HFF-Myc (cell line): ENCODE measurements at regions not wholly inside any gene's neighbourhood (a gene's known extent, or its start where the extent isn't known, plus 50 kb on each side); places are given as distances from the start of the nearest gene placed in this dataset.

Source experiments
- DNase-seq: peaks from one replicate; pipeline ENCODE4 v3.0.0-alpha.2; 2011; ENCODE audit warnings: low read depth; ENCODE audit errors: extremely low read depth
- H3K4me3 ChIP-seq: replicated peaks from 2 replicates; pipeline ENCODE4 v1.5.1; 2011; ENCODE audit warnings: low read depth, mild to moderate bottlenecking, control low read depth, low read length
- TF ChIP-seq, protein P1 (sequence below): IDR thresholded peaks from 2 replicates; pipeline ENCODE4 v1.5.1; 2012; ENCODE audit warnings: mild to moderate bottlenecking, low read depth, low read length, control low read depth; ENCODE audit errors: missing control alignments

DNA sequence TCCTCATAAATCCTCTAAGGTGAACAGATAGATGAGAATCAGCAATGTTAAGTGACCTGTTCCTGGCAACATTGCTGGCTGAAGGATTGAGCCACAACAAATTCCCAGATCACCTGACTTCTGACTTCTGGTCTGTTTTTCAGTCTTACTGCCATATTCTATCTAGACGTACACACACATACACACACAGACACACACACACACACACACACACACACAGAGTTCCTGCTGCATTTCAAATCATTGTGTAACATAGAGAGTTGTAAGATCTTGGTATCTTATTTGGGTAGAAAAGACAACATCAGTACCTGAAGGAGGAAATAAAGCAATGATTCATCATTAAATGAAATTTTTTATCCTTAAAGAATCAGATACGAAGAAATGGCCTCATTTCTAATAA is 342.6 kb downstream of the MFSD1 start:
- no peak for DNase-seq
- TF ChIP-seq, protein P1, sequence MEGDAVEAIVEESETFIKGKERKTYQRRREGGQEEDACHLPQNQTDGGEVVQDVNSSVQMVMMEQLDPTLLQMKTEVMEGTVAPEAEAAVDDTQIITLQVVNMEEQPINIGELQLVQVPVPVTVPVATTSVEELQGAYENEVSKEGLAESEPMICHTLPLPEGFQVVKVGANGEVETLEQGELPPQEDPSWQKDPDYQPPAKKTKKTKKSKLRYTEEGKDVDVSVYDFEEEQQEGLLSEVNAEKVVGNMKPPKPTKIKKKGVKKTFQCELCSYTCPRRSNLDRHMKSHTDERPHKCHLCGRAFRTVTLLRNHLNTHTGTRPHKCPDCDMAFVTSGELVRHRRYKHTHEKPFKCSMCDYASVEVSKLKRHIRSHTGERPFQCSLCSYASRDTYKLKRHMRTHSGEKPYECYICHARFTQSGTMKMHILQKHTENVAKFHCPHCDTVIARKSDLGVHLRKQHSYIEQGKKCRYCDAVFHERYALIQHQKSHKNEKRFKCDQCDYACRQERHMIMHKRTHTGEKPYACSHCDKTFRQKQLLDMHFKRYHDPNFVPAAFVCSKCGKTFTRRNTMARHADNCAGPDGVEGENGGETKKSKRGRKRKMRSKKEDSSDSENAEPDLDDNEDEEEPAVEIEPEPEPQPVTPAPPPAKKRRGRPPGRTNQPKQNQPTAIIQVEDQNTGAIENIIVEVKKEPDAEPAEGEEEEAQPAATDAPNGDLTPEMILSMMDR = no peak
- H3K4me3 ChIP-seq = no peak overlapping the region

DNA sequence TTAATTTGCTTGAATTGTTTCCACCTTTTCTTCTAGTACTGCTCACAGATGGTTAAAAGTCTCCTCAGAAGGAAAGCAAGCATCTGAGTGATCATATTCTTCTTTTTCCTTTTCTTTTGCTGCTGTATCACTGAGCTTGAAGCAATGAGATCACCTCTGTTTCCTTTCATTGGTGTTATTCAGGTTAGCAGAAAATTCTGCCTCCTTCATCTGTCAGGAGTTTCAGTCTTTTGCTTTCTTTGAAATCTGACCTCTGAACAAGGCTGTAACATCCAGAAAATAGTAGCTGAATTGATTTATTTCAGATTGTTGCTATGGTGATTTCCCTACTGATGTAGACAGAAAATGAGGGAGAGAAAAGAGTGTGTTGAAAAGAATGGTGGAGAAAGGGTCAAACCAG is 343.0 kb downstream of the MFSD1 start:
- TF ChIP-seq, protein P1 = no peak
- DNase-seq = no peak
- H3K4me3 ChIP-seq = no peak overlapping the region

DNA sequence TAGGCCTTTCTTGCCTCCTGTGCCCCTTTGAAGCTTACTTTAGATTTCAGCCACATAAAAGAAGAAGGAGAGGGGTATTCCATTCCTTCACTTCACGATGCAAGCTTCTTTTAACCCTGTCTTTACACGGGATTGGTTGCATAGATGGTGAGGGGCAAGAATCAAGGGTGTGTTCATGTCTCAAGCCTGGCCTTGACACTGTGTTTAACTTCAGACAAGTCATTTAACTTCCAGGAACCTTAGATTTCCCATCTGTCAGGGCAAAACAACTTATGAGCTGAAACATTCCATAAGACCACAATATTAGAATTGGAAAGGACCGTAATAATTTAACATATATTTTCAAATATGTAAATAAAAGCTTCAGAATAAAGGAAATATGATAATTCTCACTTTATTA is 344.5 kb downstream of the MFSD1 start:
- no peak for DNase-seq
- H3K4me3 ChIP-seq = no peak overlapping the region

DNA sequence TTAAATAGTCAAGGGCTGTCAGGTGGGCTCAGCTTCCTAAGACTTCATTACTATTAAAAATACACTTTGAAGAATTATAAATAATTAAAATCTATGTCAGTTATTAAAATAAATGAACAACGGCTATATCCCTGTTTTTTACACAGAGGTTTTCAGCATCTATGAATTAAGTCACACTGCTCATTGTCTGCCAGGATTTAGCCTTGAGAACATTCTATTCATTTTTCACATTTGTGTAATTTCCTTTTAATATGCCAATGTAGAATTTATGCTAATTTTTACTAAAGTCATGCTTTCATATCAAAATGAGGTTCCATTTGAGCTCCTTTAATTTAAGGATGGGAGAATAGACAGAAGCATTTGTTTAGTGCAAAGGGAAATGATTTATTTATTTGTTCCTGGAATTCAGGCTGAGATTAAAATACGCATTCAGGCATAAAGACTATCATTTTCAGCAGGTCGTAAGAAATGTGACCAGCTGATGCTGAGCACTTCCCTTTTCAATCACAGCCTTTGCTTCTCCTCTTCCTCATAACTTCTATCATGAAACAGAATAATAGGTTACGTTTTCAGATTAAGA is 345.1 kb downstream of the MFSD1 start:
- TF ChIP-seq, protein P1 = no peak
- no peak for DNase-seq
- H3K4me3 ChIP-seq = no peak overlapping the region

More for the DNA sequence above, 344.5 kb downstream of the MFSD1 start:
- TF ChIP-seq, protein P1 = no peak

DNA sequence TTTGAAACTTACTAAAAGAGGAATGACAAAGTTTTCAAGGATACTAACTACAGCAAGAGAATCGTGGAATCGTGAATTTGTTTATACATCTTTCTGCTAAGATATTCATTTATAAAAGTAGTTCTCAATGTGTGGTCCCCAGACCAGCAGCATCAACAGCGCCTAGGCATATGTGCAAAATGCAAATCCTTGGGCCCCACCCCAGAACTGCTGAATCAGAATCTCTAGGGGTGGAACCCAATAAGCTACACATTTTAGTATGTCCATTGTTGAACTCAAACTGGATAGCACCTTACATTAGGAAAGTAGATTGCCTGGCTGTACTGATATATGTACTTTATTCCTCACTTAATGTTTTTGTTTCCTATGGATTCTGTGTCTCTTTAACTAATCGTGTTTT is 346.0 kb downstream of the MFSD1 start:
- no peak overlapping the region for H3K4me3 ChIP-seq
- TF ChIP-seq, protein P1 = no peak
- no peak for DNase-seq

DNA sequence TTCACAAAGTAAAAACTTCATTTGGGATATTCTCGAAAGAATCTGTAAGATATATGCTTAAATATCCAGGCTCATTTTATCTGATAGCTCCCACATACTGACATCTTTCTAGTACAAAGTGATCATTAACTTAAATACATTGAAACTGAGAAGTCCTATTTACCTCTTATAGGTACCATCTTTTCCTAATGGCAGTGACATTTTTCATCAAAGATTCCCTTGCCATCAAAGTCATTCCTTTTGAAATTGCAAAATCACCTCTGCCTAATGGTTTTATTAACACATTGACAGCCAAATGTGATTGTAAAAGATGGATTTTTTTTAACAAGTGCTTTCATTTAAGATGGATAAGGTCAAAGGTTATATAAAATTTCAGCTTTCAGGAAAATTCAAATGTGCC is 346.6 kb downstream of the MFSD1 start:
- no peak for DNase-seq
- TF ChIP-seq, protein P1 = no peak
- H3K4me3 ChIP-seq = no peak overlapping the region

DNA sequence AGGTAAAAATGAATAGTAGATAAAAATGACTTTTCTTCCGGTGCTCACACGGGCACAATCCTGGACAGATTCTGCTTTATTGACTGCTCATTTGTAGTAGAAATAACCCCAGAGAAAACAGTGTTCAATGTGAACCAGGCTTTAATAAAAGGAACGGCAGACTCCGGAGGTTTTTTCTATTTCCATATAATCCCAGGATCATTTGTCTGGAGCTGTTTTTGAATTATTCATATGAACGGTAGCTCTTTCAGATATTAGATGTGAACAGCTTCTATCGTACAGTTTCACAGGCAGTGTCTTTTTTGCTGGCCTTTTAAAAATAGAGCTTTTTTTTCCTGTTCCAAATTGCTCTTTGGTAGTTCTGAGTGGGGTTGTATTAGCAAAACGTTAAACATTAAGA is 347.3 kb downstream of the MFSD1 start:
- TF ChIP-seq, protein P1 = no peak
- no peak overlapping the region for H3K4me3 ChIP-seq
- DNase-seq = no peak
